Mesenchymal stem cell (in vitro differentiated cells and primary cell): ENCODE measurements at regions not wholly inside any gene's neighbourhood (a gene's known extent, or its start where the extent isn't known, plus 50 kb on each side); places are given as distances from the start of the nearest gene placed in this dataset.

ENCODE experiments used
- DNase-seq: peaks from one replicate; pipeline ENCODE4 v3.0.0-alpha.2; 2013
- H2AFZ ChIP-seq: one replicate; pipeline ENCODE4 v1.6.1; 2013; ENCODE audit warnings: low read depth, mild to moderate bottlenecking, control low read depth, inconsistent platforms, low read length, moderate library complexity
- H2AK5ac ChIP-seq: 2 replicates; pipeline ENCODE4 v1.6.1; 2013; ENCODE audit warnings: low read length, moderate library complexity, mild to moderate bottlenecking, inconsistent platforms; ENCODE audit not compliant: severe bottlenecking
- H2BK120ac ChIP-seq: one replicate; pipeline ENCODE4 v1.6.1; 2013; ENCODE audit warnings: low read depth, mild to moderate bottlenecking, inconsistent platforms, low read length, moderate library complexity
- H2BK12ac ChIP-seq, 2 experiments: one replicate each; pipeline ENCODE4 v1.6.1; 2013; ENCODE audit warnings: inconsistent platforms in 2 of 2, low read length in 2 of 2, mild to moderate bottlenecking in 2 of 2, moderate library complexity in 2 of 2, control low read depth in 1 of 2
- H2BK15ac ChIP-seq: one replicate; pipeline ENCODE4 v1.6.1; 2013; ENCODE audit warnings: mild to moderate bottlenecking, low read depth, inconsistent platforms; ENCODE audit not compliant: poor library complexity, severe bottlenecking
- H2BK5ac ChIP-seq: 2 replicates; pipeline ENCODE4 v1.6.1; 2013; ENCODE audit warnings: low read depth, mild to moderate bottlenecking, low read length, control low read depth, inconsistent platforms; ENCODE audit not compliant: poor library complexity, severe bottlenecking
- H3K14ac ChIP-seq, 2 experiments: one replicate each; pipeline ENCODE4 v1.6.1; 2013; ENCODE audit warnings: inconsistent platforms in 2 of 2, low read length in 2 of 2, control low read depth in 1 of 2, mild to moderate bottlenecking in 1 of 2, moderate library complexity in 1 of 2
- H3K18ac ChIP-seq, 2 experiments: one replicate each; pipeline ENCODE4 v1.6.1; 2013; ENCODE audit warnings: inconsistent platforms in 2 of 2, low read length in 2 of 2, control low read depth in 1 of 2, low read depth in 1 of 2, mild to moderate bottlenecking in 1 of 2
- H3K23ac ChIP-seq, 2 experiments: one replicate each; pipeline ENCODE4 v1.6.1; 2013; ENCODE audit warnings: inconsistent platforms in 2 of 2, low read length in 2 of 2, mild to moderate bottlenecking in 2 of 2, moderate library complexity in 2 of 2, control low read depth in 1 of 2
- H3K27ac ChIP-seq: 2 replicates; pipeline ENCODE4 v1.5.1; 2013; ENCODE audit warnings: mild to moderate bottlenecking, moderate library complexity, low read length, control low read depth, inconsistent platforms; ENCODE audit not compliant: poor library complexity, severe bottlenecking
- H3K27me3 ChIP-seq, 2 experiments: 2 replicates each; pipeline versions ENCODE4 v1.6.1 to v1.7.0; 2013; ENCODE audit warnings: low read length in 2 of 2, mild to moderate bottlenecking in 2 of 2, moderate library complexity in 2 of 2, control low read depth in 1 of 2, inconsistent platforms in 1 of 2; ENCODE audit not compliant: control insufficient read depth in 1 of 2, insufficient read depth in 1 of 2
- H3K36me3 ChIP-seq, 2 experiments: 2 replicates each; pipeline versions ENCODE4 v1.6.1 to v1.7.0; 2013; ENCODE audit warnings: low read length in 2 of 2, control low read depth in 1 of 2, inconsistent platforms in 1 of 2, low read depth in 1 of 2, mild to moderate bottlenecking in 1 of 2; ENCODE audit not compliant: insufficient read depth in 2 of 2, control insufficient read depth in 1 of 2
- H3K4ac ChIP-seq, 2 experiments: one replicate each; pipeline ENCODE4 v1.6.1; 2013; ENCODE audit warnings: inconsistent platforms in 2 of 2, low read length in 2 of 2, mild to moderate bottlenecking in 2 of 2, moderate library complexity in 2 of 2, control low read depth in 1 of 2, low read depth in 1 of 2
- H3K4me1 ChIP-seq: 2 replicates; pipeline ENCODE4 v1.6.1; 2013; ENCODE audit warnings: low read depth, low read length, control low read depth; ENCODE audit not compliant: control insufficient read depth, insufficient read depth
- H3K4me2 ChIP-seq: 2 replicates; pipeline ENCODE4 v1.6.1; 2013; ENCODE audit warnings: low read length, mild to moderate bottlenecking, inconsistent platforms; ENCODE audit not compliant: poor library complexity, severe bottlenecking
- H3K4me3 ChIP-seq, 2 experiments: 2 replicates each; pipeline versions ENCODE4 v1.5.1 to v1.7.0; 2013; ENCODE audit warnings: low read length in 2 of 2, mild to moderate bottlenecking in 2 of 2, control low read depth in 1 of 2, low read depth in 1 of 2; ENCODE audit not compliant: insufficient read depth in 1 of 2
- H3K79me1 ChIP-seq: replicated peaks from 2 replicates; pipeline ENCODE4 v1.6.1; 2013; ENCODE audit warnings: mild to moderate bottlenecking, control low read depth, low read length, inconsistent platforms; ENCODE audit not compliant: poor library complexity, severe bottlenecking
- H3K9ac ChIP-seq: 2 replicates; pipeline ENCODE4 v1.7.0; 2013; ENCODE audit warnings: mild to moderate bottlenecking, low read length, moderate library complexity
- H3K9me3 ChIP-seq: 2 replicates; pipeline ENCODE4 v1.7.0; 2013; ENCODE audit warnings: mild to moderate bottlenecking, low read length; ENCODE audit not compliant: control insufficient read depth
- H4K8ac ChIP-seq: one replicate; pipeline ENCODE4 v1.6.1; 2013; ENCODE audit warnings: inconsistent platforms, mild to moderate bottlenecking, low read length, moderate library complexity
- H4K91ac ChIP-seq: one replicate; pipeline ENCODE4 v1.6.1; 2013; ENCODE audit warnings: mild to moderate bottlenecking, low read length, inconsistent platforms
- WGBS: methylation state at CpG from one replicate; pipeline ENCODE4 v1.1.7; 2013; ENCODE audit warnings: mixed read lengths; 5-methylcytosine and 5-hydroxymethylcytosine counted together

DNA sequence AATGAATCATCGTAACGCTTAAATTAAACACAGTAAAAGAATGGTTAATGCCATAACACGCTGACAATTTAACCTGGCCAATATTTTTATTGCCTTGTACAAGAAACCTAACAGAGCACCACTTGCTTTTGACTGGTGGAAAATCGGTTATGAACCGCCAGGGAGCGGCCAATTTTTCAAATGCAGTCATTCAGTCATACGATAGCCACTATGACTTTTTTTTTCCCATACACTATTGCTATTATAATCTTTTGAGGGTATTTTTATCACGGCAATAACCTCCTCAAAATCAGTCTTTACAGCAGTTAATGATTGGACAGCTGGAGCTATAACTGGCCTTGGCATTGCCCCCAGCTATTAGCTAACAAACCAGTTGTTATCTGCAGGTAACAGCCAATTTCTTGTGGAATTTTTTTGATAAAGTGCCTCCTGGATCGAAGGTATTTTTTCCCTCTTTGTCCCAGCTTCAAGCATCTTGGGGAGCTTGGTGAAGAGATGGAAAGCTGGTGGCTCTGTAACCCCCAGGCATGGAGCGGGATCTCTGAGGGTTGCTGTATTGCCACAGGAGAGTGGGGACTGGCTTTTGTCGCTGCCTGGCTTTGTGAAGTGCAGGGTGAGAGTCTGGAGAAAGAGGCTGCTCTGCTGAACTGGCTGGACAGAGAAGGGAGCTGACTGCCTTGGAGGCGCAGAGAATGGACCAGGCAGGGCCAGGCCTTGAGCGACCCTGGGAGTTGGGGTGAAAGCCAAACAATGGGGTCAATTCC is 198.4 kb upstream of the ZNF536 start:
- Histone ChIP-seq H2BK120ac (no peak overlapping the region), H3K79me1 (no peaks in the 10 kb centered on the region), H3K27me3 (no peaks in the 10 kb centered on the region), H4K8ac (no peak overlapping the region), H3K14ac (no peak overlapping the region), H3K4me2 (no peak overlapping the region), H4K91ac (no peak overlapping the region), H3K4me1 (no peaks in the 10 kb centered on the region), H3K23ac (no peak overlapping the region), H3K4me3 (no peak overlapping the region), H2BK15ac (no peak overlapping the region), H2AFZ (no peak overlapping the region), H2BK12ac (no peak overlapping the region), H3K9ac (no peak overlapping the region), H3K9me3 (peaks cover 2% of the 10 kb centered on the region), H2AK5ac (no peak overlapping the region), H2BK5ac (no peak overlapping the region), H3K36me3 (no peaks in the 10 kb centered on the region), H3K4ac (no peak overlapping the region), H3K27ac (no peak overlapping the region), H3K18ac (no peak overlapping the region)
- 81% methylated on average over 12 of the region's 13 CpGs for WGBS
- DNase-seq: no peak

DNA sequence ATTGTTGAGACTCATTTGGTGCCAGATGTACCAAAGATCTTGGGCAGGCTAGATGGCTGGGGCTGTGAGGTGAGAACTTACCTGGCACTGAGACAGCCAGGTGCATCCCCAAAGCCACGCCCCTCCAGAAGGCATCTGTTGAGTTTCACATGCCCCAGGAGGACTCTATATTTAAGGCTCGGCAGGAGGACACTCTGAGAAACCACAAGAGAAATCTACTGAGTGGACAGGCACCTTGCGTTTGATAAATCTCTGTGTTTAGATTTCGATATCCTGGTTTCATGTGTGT is 197.9 kb upstream of the ZNF536 start:
- no peaks in the 10 kb centered on the region for H3K36me3 ChIP-seq
- H3K27me3 ChIP-seq: no peaks in the 10 kb centered on the region
- H3K14ac ChIP-seq: no peak overlapping the region
- WGBS: 64% methylated on average over 4 of the region's 4 CpGs
- H2BK12ac ChIP-seq: no peak overlapping the region
- no peak overlapping the region for H3K23ac ChIP-seq
- no peak overlapping the region for H3K18ac ChIP-seq
- no peak overlapping the region for H2BK5ac ChIP-seq
- H3K79me1 ChIP-seq: no peaks in the 10 kb centered on the region
- H3K4me2 ChIP-seq: no peak overlapping the region
- H3K9ac ChIP-seq: no peak overlapping the region
- no peak overlapping the region for H2AK5ac ChIP-seq
- peaks cover 6% of the 10 kb centered on the region for H3K9me3 ChIP-seq
- H3K4me3 ChIP-seq: no peak overlapping the region
- no peaks in the 10 kb centered on the region for H3K4me1 ChIP-seq
- no peak overlapping the region for H3K27ac ChIP-seq
- no peak overlapping the region for H4K8ac ChIP-seq
- no peak for DNase-seq
- H3K4ac ChIP-seq: no peak overlapping the region
- H2BK120ac ChIP-seq: no peak overlapping the region
- no peak overlapping the region for H2BK15ac ChIP-seq
- H4K91ac ChIP-seq: no peak overlapping the region
- H2AFZ ChIP-seq: no peak overlapping the region

- Histone ChIP-seq H3K79me1 (no peaks in the 10 kb centered on the region), H3K27ac (no peak overlapping the region), H3K9ac (no peak overlapping the region), H4K8ac (no peak overlapping the region), H3K4me3 (no peak overlapping the region), H3K27me3 (no peaks in the 10 kb centered on the region), H2BK120ac (no peak overlapping the region), H2AFZ (no peak overlapping the region), H3K14ac (no peak overlapping the region), H3K4me1 (no peaks in the 10 kb centered on the region), H2AK5ac (no peak overlapping the region), H2BK12ac (no peak overlapping the region), H2BK15ac (no peak overlapping the region), H3K4ac (no peak overlapping the region), H3K4me2 (no peak overlapping the region), H3K9me3 (peaks cover 10% of the 10 kb centered on the region), H3K23ac (no peak overlapping the region), H4K91ac (no peak overlapping the region), H3K18ac (no peak overlapping the region), H3K36me3 (no peaks in the 10 kb centered on the region), H2BK5ac (no peak overlapping the region)
- 91% methylated on average over 7 of the region's 9 CpGs for WGBS
- DNase-seq: no peak
These were observed 197.4 kb upstream of the ZNF536 start for GRCh38 chr19:30174791-30175190.

DNA sequence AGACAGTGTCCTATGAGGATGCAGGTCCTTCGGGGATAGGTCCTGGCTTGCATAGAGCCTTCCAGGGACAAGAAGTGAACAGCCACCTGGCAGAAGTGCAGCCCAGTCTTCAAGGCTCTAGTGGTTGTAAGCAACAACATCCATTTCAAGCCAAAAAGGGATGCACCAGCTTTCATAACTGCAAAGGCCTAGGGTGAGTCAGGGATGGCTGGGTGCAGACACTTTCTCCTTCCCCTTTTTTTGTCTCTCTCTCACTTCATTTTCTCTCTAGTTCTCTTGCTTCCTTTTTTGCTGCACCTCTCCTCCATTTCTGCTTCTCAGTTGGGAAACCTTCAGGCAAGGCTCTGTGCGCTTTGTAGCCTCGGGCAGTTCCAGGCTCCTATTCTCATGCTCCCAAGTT is 196.2 kb upstream of the ZNF536 start:
- H4K8ac ChIP-seq: no peak overlapping the region
- H2AFZ ChIP-seq: no peak overlapping the region
- H2BK120ac ChIP-seq: no peak overlapping the region
- WGBS: 63% methylated on average over 3 of the region's 3 CpGs
- H3K36me3 ChIP-seq: no peaks in the 10 kb centered on the region
- H3K27ac ChIP-seq: no peak overlapping the region
- H3K4ac ChIP-seq: no peak overlapping the region
- no peak overlapping the region for H2BK12ac ChIP-seq
- H2BK5ac ChIP-seq: no peak overlapping the region
- no peak overlapping the region for H4K91ac ChIP-seq
- H3K4me3 ChIP-seq: no peak overlapping the region
- no peak overlapping the region for H2BK15ac ChIP-seq
- peaks cover 13% of the 10 kb centered on the region for H3K9me3 ChIP-seq
- H2AK5ac ChIP-seq: no peak overlapping the region
- no peak overlapping the region for H3K18ac ChIP-seq
- H3K4me1 ChIP-seq: no peaks in the 10 kb centered on the region
- H3K14ac ChIP-seq: no peak overlapping the region
- no peak overlapping the region for H3K4me2 ChIP-seq
- H3K79me1 ChIP-seq: no peaks in the 10 kb centered on the region
- no peak overlapping the region for H3K9ac ChIP-seq
- DNase-seq: no peak
- H3K23ac ChIP-seq: no peak overlapping the region
- no peaks in the 10 kb centered on the region for H3K27me3 ChIP-seq
